GM18505 (cell line): ENCODE measurements at regions not wholly inside any gene's neighbourhood (a gene's known extent, or its start where the extent isn't known, plus 50 kb on each side); places are given as distances from the start of the nearest gene placed in this dataset.

ENCODE experiments used
- ATAC-seq: cut with Tn5 transposase; IDR thresholded peaks from one replicate; pipeline ENCODE4 v1.9.1; 2021; ENCODE audit not compliant: unreplicated experiment
- POLR2A ChIP-seq: IDR thresholded peaks from 4 replicates; pipeline ENCODE4 v1.6.1; 2011; ENCODE audit warnings: borderline replicate concordance; ENCODE audit not compliant: insufficient read depth, insufficient read length; ENCODE audit errors: extremely low read depth

GRCh38 chr10:33126742-33127141 lies 168.7 kb upstream of the ITGB1 start:
- TF ChIP-seq POLR2A: no peak
- ATAC-seq: no peak

DNA sequence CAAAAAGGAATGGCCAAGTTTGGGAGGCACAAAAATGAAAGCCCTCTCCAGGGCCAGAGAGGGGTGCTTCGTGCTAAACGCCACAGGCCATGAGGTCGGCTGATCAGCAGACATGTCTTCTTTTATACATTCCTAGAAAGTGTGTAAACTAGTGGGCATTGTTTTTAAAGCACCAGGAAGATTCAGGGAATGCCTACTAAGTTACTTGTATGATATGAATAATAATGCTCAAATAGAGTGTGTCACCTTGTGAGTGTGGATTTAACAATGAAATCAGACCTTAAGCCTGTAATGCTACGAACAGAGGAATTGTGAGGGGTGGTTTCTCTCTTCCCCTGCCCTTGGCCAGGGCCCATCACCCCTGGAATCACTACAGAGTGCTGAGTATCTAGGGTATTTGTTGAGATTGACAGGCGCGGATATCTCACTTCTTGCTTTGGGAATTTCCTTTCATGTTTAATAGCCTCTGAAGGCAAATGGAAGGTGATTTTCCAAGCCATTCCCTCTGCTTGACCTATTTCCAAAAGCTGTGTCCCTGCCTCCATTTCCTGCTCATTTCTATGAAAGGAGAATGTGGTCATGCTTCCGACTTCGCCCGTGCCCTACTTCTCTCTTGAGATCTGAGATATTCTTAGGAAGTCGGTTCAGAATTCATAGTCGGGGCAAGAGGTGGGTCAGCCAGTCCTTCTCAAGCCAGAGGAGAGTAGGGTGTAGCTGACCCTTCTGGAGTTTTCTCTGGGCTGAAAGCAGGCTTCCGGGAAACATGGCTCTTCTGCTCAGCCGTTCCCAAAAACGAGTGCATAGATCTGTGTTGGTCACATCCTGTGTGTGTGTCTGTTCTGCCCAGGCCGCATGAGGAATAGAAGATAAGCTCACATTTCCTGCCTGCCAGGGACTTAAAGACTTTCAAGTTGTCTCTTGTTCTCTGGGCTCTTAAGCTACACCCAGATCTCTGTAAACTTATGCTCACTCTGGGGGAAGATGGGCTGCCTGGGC lies 167.8 kb upstream of the ITGB1 start:
- no peak for TF ChIP-seq POLR2A
- ATAC-seq: no peak

DNA sequence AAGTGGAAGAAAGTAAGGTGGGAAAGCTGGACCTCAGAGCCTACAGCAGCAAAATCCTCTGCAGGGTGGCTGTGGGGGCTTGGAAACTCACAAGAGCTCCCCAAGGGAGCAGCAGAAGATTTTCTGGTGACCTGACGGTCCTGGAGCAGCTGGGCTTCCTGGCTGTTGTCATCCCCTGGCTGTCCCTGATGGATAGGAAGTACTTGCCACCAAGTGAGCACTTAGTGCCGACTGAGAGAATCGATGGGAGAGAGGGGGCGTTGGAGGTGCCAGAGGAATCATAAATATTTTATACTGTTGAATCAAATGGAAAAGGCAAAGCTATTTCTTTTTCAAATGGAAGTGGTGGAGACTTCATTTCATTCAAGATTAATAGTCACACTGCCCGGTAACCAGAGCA lies 167.1 kb upstream of the ITGB1 start:
- no peak for ATAC-seq
- TF ChIP-seq POLR2A: no peak

DNA sequence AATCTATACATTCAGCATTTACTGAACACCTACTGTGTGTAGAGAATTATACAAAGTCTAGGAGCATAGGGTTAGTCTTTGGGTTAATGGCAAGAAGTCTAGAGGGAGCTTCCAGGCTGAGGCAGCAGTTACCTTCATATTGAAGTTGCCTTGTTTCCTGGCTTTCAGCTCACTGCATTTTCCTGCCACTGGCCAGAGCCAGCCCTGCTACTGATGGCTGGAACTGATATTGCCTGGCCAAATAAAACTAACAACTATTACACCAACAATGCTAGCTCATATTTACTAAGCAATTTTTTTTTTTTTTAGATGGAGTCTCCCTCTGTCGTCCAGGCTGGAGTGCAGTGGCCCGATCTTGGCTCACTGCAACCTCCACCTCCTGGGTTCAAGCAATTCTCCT lies 165.7 kb upstream of the ITGB1 start:
- no peak for ATAC-seq
- no peak for TF ChIP-seq POLR2A

DNA sequence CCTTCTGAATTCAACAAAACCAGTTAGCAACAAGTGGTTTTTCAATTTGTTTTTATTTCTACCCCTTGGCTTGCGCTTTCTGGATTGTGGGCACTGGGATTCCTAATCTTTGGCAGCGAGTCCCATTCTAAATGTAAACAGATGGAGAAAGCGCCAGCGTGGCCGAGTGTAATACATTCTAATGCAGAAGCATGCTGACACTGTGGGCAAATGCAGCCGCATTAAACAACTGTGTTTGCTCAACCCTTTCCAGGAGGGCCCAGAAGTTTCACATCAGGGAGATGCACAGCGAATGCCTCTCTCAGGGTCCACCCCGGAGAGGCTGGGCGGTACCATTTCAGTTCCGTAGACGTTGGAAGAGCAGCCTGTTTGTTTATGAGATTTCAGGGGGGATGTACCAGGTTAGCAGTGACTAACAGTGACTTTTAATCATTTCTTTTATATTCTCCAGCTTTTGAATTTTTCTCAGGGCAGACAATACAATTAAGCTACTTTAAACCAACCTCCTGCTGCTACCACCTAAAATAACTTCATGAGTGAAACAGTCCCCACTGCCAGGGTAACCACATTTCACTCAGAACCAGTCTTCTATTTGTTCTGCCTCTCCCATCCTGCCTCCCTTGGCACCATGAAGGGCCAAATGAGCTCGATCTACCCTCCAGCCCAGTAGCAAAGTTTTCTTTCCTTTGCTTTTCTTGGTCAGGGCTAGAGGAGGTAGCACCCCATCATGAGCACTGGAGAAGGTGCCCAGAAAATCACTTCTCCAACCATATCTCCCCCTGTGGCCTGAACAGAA lies 164.2 kb upstream of the ITGB1 start:
- ATAC-seq: no peak
- TF ChIP-seq POLR2A: no peak

- no peak for ATAC-seq
- TF ChIP-seq POLR2A: no peak
Observed at GRCh38 chr10:33120700-33121099, 162.7 kb upstream of the ITGB1 start.

GRCh38 chr10:33120275-33120674 lies 162.2 kb upstream of the ITGB1 start:
- no peak for ATAC-seq
- no peak for TF ChIP-seq POLR2A

DNA sequence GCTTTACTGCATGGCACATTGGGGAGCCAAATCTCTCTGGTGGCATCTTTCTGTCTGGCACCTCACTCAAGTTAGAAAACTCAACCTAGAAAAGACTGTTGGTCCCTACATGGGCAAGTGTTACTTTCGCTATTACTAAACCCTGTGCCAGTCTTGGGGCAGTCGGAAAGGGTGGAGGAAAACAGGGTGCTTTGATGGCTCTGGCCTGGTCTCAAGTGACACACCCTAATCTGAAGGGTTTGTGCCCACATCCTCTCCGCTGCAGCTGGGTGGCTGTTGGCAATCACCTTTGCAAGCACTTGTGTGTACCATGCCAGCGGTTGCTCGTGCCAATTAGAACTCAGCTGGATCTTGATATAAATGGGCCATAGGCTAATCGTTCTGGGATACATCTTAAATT lies 159.8 kb upstream of the ITGB1 start:
- TF ChIP-seq POLR2A: no peak
- no peak for ATAC-seq

DNA sequence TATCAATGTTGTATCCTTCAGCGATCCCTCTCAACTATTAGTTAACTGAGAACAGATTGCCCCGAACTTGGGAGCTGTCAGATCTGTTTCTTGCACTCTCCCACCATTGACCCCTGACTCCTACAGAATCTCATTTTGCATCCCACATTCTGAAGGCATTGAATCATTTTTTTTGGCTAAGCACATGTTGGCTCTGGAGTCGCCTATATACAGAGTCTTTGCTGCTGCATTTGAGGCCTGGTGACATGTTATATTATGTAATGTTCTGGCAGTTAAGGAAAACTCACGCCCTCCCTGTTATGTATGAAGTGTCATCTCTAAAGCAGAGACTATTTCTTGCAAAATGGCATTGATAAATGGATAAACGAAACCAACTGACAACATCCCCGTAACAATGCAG lies 159.2 kb upstream of the ITGB1 start:
- no peak for TF ChIP-seq POLR2A
- no peak for ATAC-seq

- TF ChIP-seq POLR2A: no peak
- no peak for ATAC-seq
Observed at GRCh38 chr10:33115738-33116719, 158.0 kb upstream of the ITGB1 start.

- no peak for ATAC-seq
- no peak for TF ChIP-seq POLR2A
Observed at GRCh38 chr10:33114451-33114952, 156.5 kb upstream of the ITGB1 start.

DNA sequence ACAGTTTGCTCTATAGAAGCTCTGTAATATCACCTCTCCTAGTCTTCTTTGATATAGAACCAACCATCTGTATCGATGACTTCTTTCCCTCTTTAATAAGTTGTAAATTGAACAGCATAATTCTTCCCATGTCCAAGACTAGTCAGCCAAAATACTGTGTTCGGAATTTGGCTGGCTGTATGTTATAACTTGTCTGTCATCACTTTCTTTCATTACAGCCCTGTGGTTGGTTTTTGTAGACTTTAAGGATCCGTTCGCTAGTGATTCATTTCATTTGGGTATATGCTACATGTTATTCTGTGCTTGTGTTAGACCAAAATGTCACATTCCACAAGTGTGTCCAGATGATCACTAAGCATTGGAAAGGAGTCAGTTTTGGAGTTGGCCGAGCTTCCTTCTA lies 155.4 kb upstream of the ITGB1 start:
- no peak for ATAC-seq
- no peak for TF ChIP-seq POLR2A
